HG02759 (cell line): ENCODE measurements at regions not wholly inside any gene's neighbourhood (a gene's known extent, or its start where the extent isn't known, plus 50 kb on each side); places are given as distances from the start of the nearest gene placed in this dataset.
"Not testable (repeated sequence)": the region's sequence is repeated elsewhere in the genome, so short reads cannot be mapped to it uniquely, and the experiment has no call there.

Experiments used
- ATAC-seq: cut with Tn5 transposase; IDR thresholded peaks from one replicate; pipeline ENCODE4 v1.9.1; 2021; ENCODE audit warnings: mild to moderate bottlenecking, moderate library complexity; ENCODE audit not compliant: unreplicated experiment

GRCh38 chr13:90246687-90247345 lies 1100.7 kb upstream of the MIR17HG start:
- ATAC-seq = no peak

GRCh38 chr13:90253806-90254205 lies 1093.7 kb upstream of the MIR17HG start:
- ATAC-seq = no peak

- no peak for ATAC-seq
Observed at GRCh38 chr13:90254437-90254836, 1093.0 kb upstream of the MIR17HG start.

- ATAC-seq = no peak
Observed at GRCh38 chr13:90256746-90257145, 1090.7 kb upstream of the MIR17HG start.

- no peak for ATAC-seq
Observed at GRCh38 chr13:90258129-90258528, 1089.4 kb upstream of the MIR17HG start.

- no peak for ATAC-seq
Observed at GRCh38 chr13:90261343-90261742, 1086.1 kb upstream of the MIR17HG start.

- ATAC-seq = no peak
Observed at GRCh38 chr13:90270226-90270625, 1077.3 kb upstream of the MIR17HG start.

- ATAC-seq = no peak
Observed at GRCh38 chr13:90272356-90272755, 1075.1 kb upstream of the MIR17HG start.

GRCh38 chr13:90276216-90276615 lies 1071.3 kb upstream of the MIR17HG start:
- no peak for ATAC-seq

- ATAC-seq = not testable (repeated sequence)
Observed at GRCh38 chr13:90278231-90278630, 1069.3 kb upstream of the MIR17HG start.

- ATAC-seq = no peak
Observed at GRCh38 chr13:90281709-90282108, 1065.8 kb upstream of the MIR17HG start.

GRCh38 chr13:90287521-90287920 lies 1060.0 kb upstream of the MIR17HG start:
- no peak for ATAC-seq

GRCh38 chr13:90293793-90294361 lies 1053.6 kb upstream of the MIR17HG start:
- ATAC-seq = no peak

- ATAC-seq = no peak
Observed at GRCh38 chr13:90299238-90299637, 1048.2 kb upstream of the MIR17HG start.

- no peak for ATAC-seq
Observed at GRCh38 chr13:90300015-90300414, 1047.5 kb upstream of the MIR17HG start.

- ATAC-seq = no peak
Observed at GRCh38 chr13:90302107-90302506, 1045.4 kb upstream of the MIR17HG start.

GRCh38 chr13:90305796-90306195 lies 1041.7 kb upstream of the MIR17HG start:
- ATAC-seq = no peak

GRCh38 chr13:90307136-90307535 lies 1040.4 kb upstream of the MIR17HG start:
- no peak for ATAC-seq

- ATAC-seq = no peak
Observed at GRCh38 chr13:90308249-90308648, 1039.2 kb upstream of the MIR17HG start.

GRCh38 chr13:90311929-90312328 lies 1035.6 kb upstream of the MIR17HG start:
- no peak for ATAC-seq

- no peak for ATAC-seq
Observed at GRCh38 chr13:90315061-90315460, 1032.4 kb upstream of the MIR17HG start.

- ATAC-seq = no peak
Observed at GRCh38 chr13:90320664-90321063, 1026.8 kb upstream of the MIR17HG start.
